ENCODE measurements at regions not wholly inside any gene's neighbourhood (a gene's known extent, or its start where the extent isn't known, plus 50 kb on each side); places are given as distances from the start of the nearest gene placed in this dataset.

DNA sequence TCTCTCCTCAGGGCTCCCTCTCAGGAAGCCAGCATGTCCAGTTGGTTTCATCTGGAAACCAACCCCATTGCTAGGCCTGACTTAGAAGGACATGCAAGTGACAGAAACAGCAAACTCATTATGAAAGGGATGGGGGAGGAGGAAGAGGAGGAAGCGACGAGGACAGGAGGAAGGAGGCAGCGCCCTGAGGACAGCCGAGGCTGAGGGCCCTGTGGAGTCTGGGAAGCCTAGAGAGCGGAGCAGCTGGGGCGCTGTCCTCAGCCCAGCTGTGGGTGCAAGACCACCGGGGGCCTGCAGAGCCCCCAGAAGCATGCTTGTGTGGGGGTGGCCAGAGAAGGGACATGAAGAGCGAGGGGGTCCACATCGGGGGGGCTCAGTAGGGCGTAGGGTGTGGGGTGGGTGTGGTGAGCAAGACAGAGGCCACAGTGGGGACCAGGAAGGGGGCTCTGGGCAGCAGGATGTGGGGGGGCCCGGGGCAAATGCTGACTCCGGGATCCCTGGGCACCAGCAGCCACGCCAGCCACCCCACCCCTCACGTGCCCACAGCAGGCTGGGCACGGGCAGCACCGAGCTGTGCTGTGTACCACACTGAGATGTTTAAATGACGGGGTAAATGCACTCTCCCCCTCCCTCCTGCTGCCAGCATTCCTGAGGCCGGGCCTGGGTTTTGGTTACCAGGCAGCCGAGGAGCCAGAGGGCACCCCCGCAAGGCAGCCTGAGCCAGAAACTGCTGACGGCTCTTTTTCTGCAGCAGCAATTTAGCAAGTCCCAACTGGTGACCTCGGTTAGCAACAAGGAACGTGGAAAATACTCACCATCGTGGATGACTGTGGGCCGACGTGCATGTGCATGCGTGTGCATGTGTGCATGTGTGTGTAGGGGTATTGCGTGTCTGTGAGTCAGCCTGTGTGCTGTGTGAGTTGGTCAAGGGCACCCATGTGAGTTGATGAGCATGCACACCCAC lies 82.7 kb upstream of the LINC01488 start:
- no peaks in the 10 kb centered on the region for H3K36me3 ChIP-seq (ENCODE audit: control insufficient read depth, insufficient read depth, low read length)
- no peaks in the 10 kb centered on the region for H3K27me3 ChIP-seq (replicated peaks; ENCODE audit: control insufficient read depth, insufficient read depth, low read length)
- peaks cover 8% of the 10 kb centered on the region for H3K4me1 ChIP-seq
- H3K4me3 Mint-ChIP-seq (ENCODE audit: unreplicated experiment) = no peak overlapping the region
- no peaks in the 10 kb centered on the region for H3K9me3 ChIP-seq
- intact Hi-C loops (cut with micrococcal nuclease; ENCODE audit: unreplicated experiment) = no loop called here
- CTCF ChIA-PET = no interaction called here
- no peak overlapping the region for H3K4me3 ChIP-seq (ENCODE audit: low read depth, low read length)
- POLR2A ChIA-PET = no interaction called here
- no peaks in the 10 kb centered on the region for H3K36me3 Mint-ChIP-seq (ENCODE audit: insufficient read depth, unreplicated experiment)
- no peak for TF ChIP-seq CTCF (IDR thresholded peaks at IDR 0.05; ENCODE audit: insufficient read depth in 1 of 2, low read depth in 1 of 2, low read length in 1 of 2, severe bottlenecking in 1 of 2, unreplicated experiment in 1 of 2)
- peaks cover 12% of the 10 kb centered on the region for H3K4me1 Mint-ChIP-seq (ENCODE audit: low read depth, unreplicated experiment)
- no peak overlapping the region for H3K27ac Mint-ChIP-seq (ENCODE audit: unreplicated experiment)
- DNase-seq = no peak
- peaks cover 18% of the 10 kb centered on the region for H3K9me3 Mint-ChIP-seq (ENCODE audit: unreplicated experiment)
- no TSS peak for BruUV-seq (replicated peaks)
- no peaks in the 10 kb centered on the region for H3K27me3 Mint-ChIP-seq (ENCODE audit: insufficient read depth, unreplicated experiment)

DNA sequence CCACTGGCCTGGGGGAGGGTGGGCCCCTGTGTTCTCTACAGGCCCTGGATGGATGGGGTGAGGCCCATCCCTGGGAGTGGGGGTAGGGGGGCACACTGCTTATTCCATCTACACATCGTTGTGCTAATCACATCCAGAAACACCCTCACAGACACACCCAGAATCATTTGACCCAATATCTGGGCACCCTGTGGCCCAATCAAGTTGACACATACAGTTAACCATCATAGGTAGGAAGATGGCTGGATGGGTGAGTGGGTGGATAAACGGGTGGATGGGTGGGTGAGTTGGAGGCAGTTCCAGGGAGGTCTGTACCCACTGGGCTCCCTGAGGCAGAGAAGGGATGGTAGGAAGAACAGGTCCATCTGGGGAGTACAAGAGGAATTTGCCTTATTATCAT lies 81.3 kb upstream of the LINC01488 start:
- Mint-ChIP-seq H3K4me3 (ENCODE audit: unreplicated experiment) (no peak overlapping the region), H3K9me3 (ENCODE audit: unreplicated experiment) (peaks cover 18% of the 10 kb centered on the region), H3K27ac (ENCODE audit: unreplicated experiment) (no peak overlapping the region), H3K27me3 (ENCODE audit: insufficient read depth, unreplicated experiment) (no peaks in the 10 kb centered on the region), H3K36me3 (ENCODE audit: insufficient read depth, unreplicated experiment) (no peaks in the 10 kb centered on the region), H3K4me1 (ENCODE audit: low read depth, unreplicated experiment) (peaks cover 12% of the 10 kb centered on the region)
- no TSS peak for BruUV-seq (replicated peaks)
- ChIA-PET CTCF (no interaction called here), POLR2A (no interaction called here)
- H3K4me3 ChIP-seq (ENCODE audit: low read depth, low read length) = no peak overlapping the region
- H3K9me3 ChIP-seq = no peaks in the 10 kb centered on the region
- H3K27me3 ChIP-seq (replicated peaks; ENCODE audit: control insufficient read depth, insufficient read depth, low read length) = no peaks in the 10 kb centered on the region
- H3K36me3 ChIP-seq (ENCODE audit: control insufficient read depth, insufficient read depth, low read length) = no peaks in the 10 kb centered on the region
- H3K4me1 ChIP-seq = peaks cover 12% of the 10 kb centered on the region
- TF ChIP-seq CTCF (IDR thresholded peaks at IDR 0.05; ENCODE audit: insufficient read depth in 1 of 2, low read depth in 1 of 2, low read length in 1 of 2, severe bottlenecking in 1 of 2, unreplicated experiment in 1 of 2) = no peak
- intact Hi-C loops (cut with micrococcal nuclease; ENCODE audit: unreplicated experiment) = no loop called here
- no peak for DNase-seq

- Mint-ChIP-seq H3K27ac (ENCODE audit: unreplicated experiment) (no peak overlapping the region), H3K36me3 (ENCODE audit: insufficient read depth, unreplicated experiment) (no peaks in the 10 kb centered on the region), H3K4me1 (ENCODE audit: low read depth, unreplicated experiment) (peaks cover 12% of the 10 kb centered on the region), H3K9me3 (ENCODE audit: unreplicated experiment) (peaks cover 18% of the 10 kb centered on the region), H3K4me3 (ENCODE audit: unreplicated experiment) (no peak overlapping the region), H3K27me3 (ENCODE audit: insufficient read depth, unreplicated experiment) (no peaks in the 10 kb centered on the region)
- POLR2A ChIA-PET = no interaction called here
- CTCF ChIA-PET = interaction anchor here (0.5 to 1.4 kb wide), 2 partner anchors 34 to 123 kb away, joined by 3 to 4 read pairs; no protein-coding TSS in a partner anchor
- no peaks in the 10 kb centered on the region for H3K27me3 ChIP-seq (replicated peaks; ENCODE audit: control insufficient read depth, insufficient read depth, low read length)
- DNase-seq = no peak
- TF ChIP-seq CTCF (IDR thresholded peaks at IDR 0.05; ENCODE audit: insufficient read depth in 1 of 2, low read depth in 1 of 2, low read length in 1 of 2, severe bottlenecking in 1 of 2, unreplicated experiment in 1 of 2) = no peak
- H3K36me3 ChIP-seq (ENCODE audit: control insufficient read depth, insufficient read depth, low read length) = no peaks in the 10 kb centered on the region
- no TSS peak for BruUV-seq (replicated peaks)
- H3K4me1 ChIP-seq = peaks cover 12% of the 10 kb centered on the region
- H3K9me3 ChIP-seq = no peaks in the 10 kb centered on the region
- H3K4me3 ChIP-seq (ENCODE audit: low read depth, low read length) = no peak overlapping the region
- intact Hi-C loops (cut with micrococcal nuclease; ENCODE audit: unreplicated experiment) = no loop called here
Measured at GRCh38 chr11:69400771-69401590, 80.5 kb upstream of the LINC01488 start.

Data from Caco-2 (cell line).